ENCODE measurements at regions not wholly inside any gene's neighbourhood (a gene's known extent, or its start where the extent isn't known, plus 50 kb on each side); places are given as distances from the start of the nearest gene placed in this dataset.

- TF ChIP-seq, protein P1, sequence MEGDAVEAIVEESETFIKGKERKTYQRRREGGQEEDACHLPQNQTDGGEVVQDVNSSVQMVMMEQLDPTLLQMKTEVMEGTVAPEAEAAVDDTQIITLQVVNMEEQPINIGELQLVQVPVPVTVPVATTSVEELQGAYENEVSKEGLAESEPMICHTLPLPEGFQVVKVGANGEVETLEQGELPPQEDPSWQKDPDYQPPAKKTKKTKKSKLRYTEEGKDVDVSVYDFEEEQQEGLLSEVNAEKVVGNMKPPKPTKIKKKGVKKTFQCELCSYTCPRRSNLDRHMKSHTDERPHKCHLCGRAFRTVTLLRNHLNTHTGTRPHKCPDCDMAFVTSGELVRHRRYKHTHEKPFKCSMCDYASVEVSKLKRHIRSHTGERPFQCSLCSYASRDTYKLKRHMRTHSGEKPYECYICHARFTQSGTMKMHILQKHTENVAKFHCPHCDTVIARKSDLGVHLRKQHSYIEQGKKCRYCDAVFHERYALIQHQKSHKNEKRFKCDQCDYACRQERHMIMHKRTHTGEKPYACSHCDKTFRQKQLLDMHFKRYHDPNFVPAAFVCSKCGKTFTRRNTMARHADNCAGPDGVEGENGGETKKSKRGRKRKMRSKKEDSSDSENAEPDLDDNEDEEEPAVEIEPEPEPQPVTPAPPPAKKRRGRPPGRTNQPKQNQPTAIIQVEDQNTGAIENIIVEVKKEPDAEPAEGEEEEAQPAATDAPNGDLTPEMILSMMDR (conservative IDR thresholded peaks at IDR 0.05; ENCODE audit: low read depth, low read length) = no peak
- no peak for TF ChIP-seq EZH2phosphoT487 (IDR thresholded peaks at IDR 0.05; ENCODE audit: borderline replicate concordance, low read length)
Measured at GRCh38 chr16:73735018-73735417, 561.6 kb upstream of the PSMD7 start.

Measured in PC-3 (cell line).